OCI-LY3 (cell line): ENCODE measurements at regions not wholly inside any gene's neighbourhood (a gene's known extent, or its start where the extent isn't known, plus 50 kb on each side); places are given as distances from the start of the nearest gene placed in this dataset.

Experiments
- H2AFZ ChIP-seq: fragments of 200-600, 300-600 bp; shearing (Covaris generic); 2 replicates; pipeline ENCODE4 v1.6.0; 2014; ENCODE audit warnings: antibody characterized with exemption, low read depth, low read length
- H3K27ac ChIP-seq: fragments of 200-600, 300-600 bp; sonication (generic); 2 replicates; pipeline ENCODE4 v1.5.1; 2014; ENCODE audit warnings: mild to moderate bottlenecking, low read length, moderate library complexity, mixed read lengths
- H3K27me3 ChIP-seq: fragments of 200-600, 300-600 bp; sonication (generic); 2 replicates; pipeline ENCODE4 v1.6.1; 2014; ENCODE audit warnings: low read depth, low read length, mixed read lengths
- H3K36me3 ChIP-seq: fragments of 200-600, 300-600 bp; sonication (generic); replicated peaks from 2 replicates; pipeline ENCODE3; 2014; ENCODE audit warnings: low read depth, low read length, mixed read lengths
- H3K4me1 ChIP-seq: fragments of 300-600, 200-600 bp; sonication (generic); 2 replicates; pipeline ENCODE4 v1.6.1; 2014; ENCODE audit warnings: low read length, mixed read lengths
- H3K4me2 ChIP-seq: fragments of 200-600, 300-600 bp; sonication (generic); 2 replicates; pipeline ENCODE4 v1.6.1; 2014; ENCODE audit warnings: low read length, mixed read lengths
- H3K4me3 ChIP-seq: fragments of 300-600, 200-600 bp; sonication (generic); 2 replicates; pipeline ENCODE4 v1.5.1; 2014; ENCODE audit warnings: antibody characterized with exemption, mild to moderate bottlenecking, low read length, moderate library complexity
- H3K79me2 ChIP-seq: fragments of 300-600, 200-600 bp; shearing (Covaris generic); 2 replicates; pipeline ENCODE4 v1.6.1; 2014; ENCODE audit warnings: mild to moderate bottlenecking, low read length, mixed read lengths
- H3K9ac ChIP-seq: fragments of 300-600, 200-600 bp; shearing (Covaris generic); 2 replicates; pipeline ENCODE4 v1.6.0; 2014; ENCODE audit warnings: mild to moderate bottlenecking, low read length, moderate library complexity
- H3K9me3 ChIP-seq: fragments of 200-600, 300-600 bp; shearing (Covaris generic); 2 replicates; pipeline ENCODE4 v1.6.1; 2014; ENCODE audit warnings: low read length, mixed read lengths; ENCODE audit not compliant: insufficient read depth
- H4K20me1 ChIP-seq: fragments of 200-600, 300-600 bp; sonication (generic); 2 replicates; pipeline ENCODE4 v1.6.1; 2016; ENCODE audit warnings: low read length, mixed read lengths; ENCODE audit not compliant: insufficient read depth
- EZH2phosphoT487 ChIP-seq: fragments of 200-600 bp; shearing (Covaris generic); IDR thresholded peaks from 2 replicates; pipeline ENCODE4 v1.6.1; 2018; ENCODE audit warnings: antibody characterized with exemption, mixed run types, low read depth
- TF ChIP-seq, protein P1 (sequence below): fragments of 200-600, 300-600 bp; sonication (generic); IDR thresholded peaks from 2 replicates; pipeline ENCODE4 v1.5.1; 2014; ENCODE audit warnings: antibody characterized with exemption, low read length, low read depth

DNA sequence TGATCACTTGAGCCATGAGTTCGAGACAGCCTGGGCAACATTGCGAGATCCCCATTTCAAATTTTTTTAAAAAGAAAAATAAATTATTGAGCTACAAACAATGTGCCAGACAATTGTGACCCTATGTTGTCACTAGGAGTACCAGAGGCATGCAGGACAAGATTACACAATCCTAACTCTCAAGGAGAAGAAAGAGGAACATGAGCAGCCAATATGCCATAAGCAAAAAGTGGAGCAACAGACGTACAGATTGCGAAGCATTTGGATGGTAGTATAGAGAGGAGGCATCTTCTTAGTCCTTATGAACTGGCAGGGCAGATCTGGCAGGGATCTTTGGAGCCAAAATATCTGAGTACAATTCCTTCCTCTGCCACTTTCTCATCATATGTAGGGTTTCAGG lies 156.4 kb downstream of the OR2B2 start:
- Histone ChIP-seq H3K79me2 (no peaks in the 10 kb centered on the region), H3K36me3 (no peaks in the 10 kb centered on the region), H3K4me2 (no peak overlapping the region), H3K27me3 (no peaks in the 10 kb centered on the region), H2AFZ (no peak overlapping the region), H4K20me1 (no peaks in the 10 kb centered on the region), H3K4me1 (peaks cover 18% of the 10 kb centered on the region), H3K27ac (no peak overlapping the region), H3K4me3 (no peak overlapping the region), H3K9me3 (no peaks in the 10 kb centered on the region), H3K9ac (no peak overlapping the region)
- TF ChIP-seq EZH2phosphoT487, result no peak
- TF ChIP-seq, protein P1, sequence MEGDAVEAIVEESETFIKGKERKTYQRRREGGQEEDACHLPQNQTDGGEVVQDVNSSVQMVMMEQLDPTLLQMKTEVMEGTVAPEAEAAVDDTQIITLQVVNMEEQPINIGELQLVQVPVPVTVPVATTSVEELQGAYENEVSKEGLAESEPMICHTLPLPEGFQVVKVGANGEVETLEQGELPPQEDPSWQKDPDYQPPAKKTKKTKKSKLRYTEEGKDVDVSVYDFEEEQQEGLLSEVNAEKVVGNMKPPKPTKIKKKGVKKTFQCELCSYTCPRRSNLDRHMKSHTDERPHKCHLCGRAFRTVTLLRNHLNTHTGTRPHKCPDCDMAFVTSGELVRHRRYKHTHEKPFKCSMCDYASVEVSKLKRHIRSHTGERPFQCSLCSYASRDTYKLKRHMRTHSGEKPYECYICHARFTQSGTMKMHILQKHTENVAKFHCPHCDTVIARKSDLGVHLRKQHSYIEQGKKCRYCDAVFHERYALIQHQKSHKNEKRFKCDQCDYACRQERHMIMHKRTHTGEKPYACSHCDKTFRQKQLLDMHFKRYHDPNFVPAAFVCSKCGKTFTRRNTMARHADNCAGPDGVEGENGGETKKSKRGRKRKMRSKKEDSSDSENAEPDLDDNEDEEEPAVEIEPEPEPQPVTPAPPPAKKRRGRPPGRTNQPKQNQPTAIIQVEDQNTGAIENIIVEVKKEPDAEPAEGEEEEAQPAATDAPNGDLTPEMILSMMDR, result no peak

DNA sequence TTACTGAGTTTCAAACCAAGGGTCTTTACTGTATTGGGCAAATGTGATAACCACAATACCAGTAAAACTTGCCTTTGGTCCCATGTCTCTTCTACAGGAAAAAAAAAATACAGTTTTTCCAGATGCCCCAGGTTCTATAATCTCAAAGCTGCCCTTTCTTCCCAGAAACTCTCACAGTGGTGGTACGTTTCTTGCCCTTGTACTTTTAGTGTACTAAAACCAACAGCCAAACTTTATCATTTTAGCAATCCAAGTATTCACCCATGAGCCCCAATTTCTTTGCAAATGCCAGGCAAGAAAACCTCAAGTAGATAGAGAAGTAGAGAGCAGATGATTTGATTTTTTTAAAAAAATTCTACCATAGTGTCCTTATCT lies 157.8 kb downstream of the OR2B2 start:
- Histone ChIP-seq H3K79me2 (no peaks in the 10 kb centered on the region), H3K9ac (peak overlapping the region; percentile 59), H4K20me1 (no peaks in the 10 kb centered on the region), H3K4me2 (peak overlapping the region; percentile 72), H3K27me3 (no peaks in the 10 kb centered on the region), H3K36me3 (no peaks in the 10 kb centered on the region), H3K4me3 (peak overlapping the region; percentile 87), H3K4me1 (peaks cover 8% of the 10 kb centered on the region; the same call in 1 of the 2 replicates), H3K9me3 (no peaks in the 10 kb centered on the region), H3K27ac (no peak overlapping the region), H2AFZ (peak overlapping the region; percentile 73; the same call in 1 of the 2 replicates)
- TF ChIP-seq EZH2phosphoT487, result no peak
- TF ChIP-seq, protein P1, result no peak

DNA sequence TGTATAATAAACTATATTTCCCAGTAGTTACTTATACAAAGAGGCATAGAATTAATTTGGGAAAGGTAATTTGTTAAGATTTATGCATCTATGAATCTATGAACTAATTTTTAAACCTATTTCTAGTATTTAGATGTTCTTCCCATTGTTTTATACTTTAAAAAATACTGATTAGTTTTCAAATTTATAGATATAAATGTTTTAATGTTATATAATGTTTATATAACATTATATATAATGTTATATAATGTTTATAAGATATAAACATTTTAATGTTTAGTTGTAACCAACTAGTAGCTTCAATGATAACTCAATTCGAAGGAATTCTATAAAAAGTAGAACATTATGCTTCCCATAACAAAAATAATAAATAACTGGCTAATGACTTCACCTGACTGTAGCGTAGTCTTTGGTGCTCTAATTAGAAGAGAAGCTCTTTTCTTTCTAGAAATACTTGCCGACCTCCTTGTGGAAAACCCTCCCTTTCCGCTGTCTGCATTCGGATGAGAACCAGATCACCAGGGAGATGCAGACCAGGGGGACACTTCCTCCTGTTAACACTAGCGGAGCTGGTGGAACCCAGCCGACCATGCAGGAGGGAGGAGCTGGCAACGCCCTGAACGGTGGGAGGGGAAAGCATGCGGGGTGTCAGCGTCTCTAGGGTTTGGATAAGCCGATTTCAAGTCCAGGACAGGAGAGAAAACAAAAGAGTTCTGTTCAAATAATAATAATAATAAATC lies 158.4 kb downstream of the OR2B2 start:
- Histone ChIP-seq H3K36me3 (no peaks in the 10 kb centered on the region), H4K20me1 (no peaks in the 10 kb centered on the region), H3K4me3 (peak overlapping the region; percentile 87), H3K79me2 (no peaks in the 10 kb centered on the region), H3K4me2 (peak overlapping the region; percentile 72), H3K27me3 (no peaks in the 10 kb centered on the region), H3K9me3 (no peaks in the 10 kb centered on the region), H3K27ac (0 out of 2 replicates have a peak overlapping the region, but pooled peaks have one; percentile 8), H3K4me1 (peaks cover 8% of the 10 kb centered on the region; the same call in 1 of the 2 replicates), H2AFZ (peak overlapping the region; percentile 73; the same call in 1 of the 2 replicates), H3K9ac (peak overlapping the region; percentile 59)
- TF ChIP-seq, protein P1, result no peak
- no peak for TF ChIP-seq EZH2phosphoT487

DNA sequence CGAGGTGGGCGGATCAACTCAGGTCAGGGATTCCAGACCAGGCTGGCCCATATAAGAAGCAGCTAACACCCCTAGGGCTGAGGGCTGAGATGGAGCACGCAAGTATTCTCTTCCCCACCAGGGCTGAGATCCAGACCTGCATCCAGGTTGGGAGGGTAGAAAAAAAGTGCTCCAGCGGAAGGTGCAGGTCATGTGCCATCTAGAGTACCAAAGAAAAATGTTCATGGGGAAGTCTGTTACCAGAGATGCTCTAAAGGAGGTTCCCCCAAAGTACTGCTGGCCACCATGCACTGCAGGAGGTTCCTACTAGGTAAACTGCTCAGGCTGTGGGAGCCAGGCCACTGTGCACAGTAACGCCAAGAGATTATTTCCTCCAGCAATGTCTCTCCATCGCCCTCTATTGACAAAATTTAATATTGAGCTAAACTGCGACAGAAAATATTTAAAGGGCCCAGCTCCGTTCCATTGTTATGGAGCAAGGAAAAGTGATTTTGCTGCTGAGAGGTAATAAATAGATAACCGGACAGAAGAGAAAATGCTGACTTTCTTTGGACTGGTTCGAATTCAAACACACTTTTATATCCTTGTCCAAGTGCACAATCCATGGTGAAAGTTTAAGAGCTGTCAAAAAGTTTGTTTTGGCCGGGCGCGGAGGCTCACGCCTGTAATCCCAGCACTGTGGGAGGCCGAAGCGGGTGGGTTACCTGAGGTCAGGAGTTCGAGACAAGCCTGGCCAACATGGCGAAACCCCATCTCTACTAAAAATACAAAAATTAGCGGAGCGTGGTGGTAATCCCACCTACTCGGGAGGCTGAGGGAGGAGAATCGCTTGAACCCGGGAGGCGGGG lies 159.9 kb downstream of the OR2B2 start:
- no peak overlapping the region for H2AFZ ChIP-seq
- peak overlapping the region; percentile 86 for H3K27ac ChIP-seq
- H3K36me3 ChIP-seq, result no peaks in the 10 kb centered on the region
- no peaks in the 10 kb centered on the region for H3K79me2 ChIP-seq
- TF ChIP-seq, protein P1, result peak; percentile 63
- TF ChIP-seq EZH2phosphoT487, result no peak
- H3K9me3 ChIP-seq, result no peaks in the 10 kb centered on the region
- H3K9ac ChIP-seq, result peak overlapping the region; percentile 84
- peaks cover 8% of the 10 kb centered on the region; the same call in 1 of the 2 replicates for H3K4me1 ChIP-seq
- no peaks in the 10 kb centered on the region for H3K27me3 ChIP-seq
- no peaks in the 10 kb centered on the region for H4K20me1 ChIP-seq
- H3K4me3 ChIP-seq, result peak overlapping the region; percentile 87
- H3K4me2 ChIP-seq, result peak overlapping the region; percentile 65
